Retinal pigment epithelial cell (primary cell): ENCODE measurements at regions not wholly inside any gene's neighbourhood (a gene's known extent, or its start where the extent isn't known, plus 50 kb on each side); places are given as distances from the start of the nearest gene placed in this dataset.

Experiments used
- DNase-seq: peaks from one replicate; pipeline ENCODE4 v3.0.0-alpha.2; 2010; ENCODE audit warnings: low read depth
- H3K4me3 ChIP-seq: 2 replicates; pipeline ENCODE4 v1.5.1; 2011; ENCODE audit warnings: mild to moderate bottlenecking, low read length, control low read depth, moderate library complexity
- CTCF ChIP-seq: conservative IDR thresholded peaks from 2 replicates; pipeline ENCODE4 v1.5.1; 2011; ENCODE audit warnings: low read depth, low read length, control low read depth, inconsistent platforms

- TF ChIP-seq CTCF: no peak
- no peak overlapping the region for H3K4me3 ChIP-seq
- DNase-seq: no peak
Observed at GRCh38 chr22:47296405-47297260, 534.2 kb downstream of the TBC1D22A start.

GRCh38 chr22:47295982-47296381, 533.5 kb downstream of the TBC1D22A start:
- TF ChIP-seq CTCF: no peak

DNA sequence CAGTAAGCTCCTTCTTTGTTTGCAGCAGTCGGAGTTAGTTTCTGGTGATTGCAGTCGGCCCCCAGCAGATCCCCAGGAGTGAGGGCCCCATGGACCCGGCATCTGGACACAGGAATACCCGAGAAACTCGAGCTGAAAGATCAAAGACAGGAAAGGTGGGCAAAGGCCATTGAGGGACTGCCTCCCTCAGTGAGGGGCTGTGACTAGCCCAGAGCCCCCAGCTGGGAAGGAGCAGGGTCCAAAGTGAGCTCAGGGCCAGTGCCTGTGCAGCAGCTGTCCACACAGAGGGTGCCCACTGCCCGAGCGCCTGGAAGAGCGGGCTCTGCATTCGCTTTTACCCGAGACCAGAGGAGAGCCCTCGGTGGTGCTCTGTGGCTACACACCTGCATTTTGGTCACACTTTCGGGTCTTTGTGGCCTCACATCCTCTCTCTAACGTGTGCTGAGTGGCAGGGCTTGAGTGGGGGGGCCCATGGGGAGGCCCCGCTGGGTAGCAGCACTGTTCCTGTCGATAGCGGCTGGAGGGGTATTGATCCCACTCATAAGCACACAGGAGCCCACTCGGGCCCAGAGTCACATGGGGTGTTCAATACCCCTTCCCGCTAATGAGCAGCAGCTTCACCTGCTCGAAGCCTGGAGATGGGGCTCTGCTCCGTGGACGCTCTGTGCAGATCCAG, 532.9 kb downstream of the TBC1D22A start:
- no peak for TF ChIP-seq CTCF
- DNase-seq: no peak
- H3K4me3 ChIP-seq: no peak overlapping the region

More at GRCh38 chr22:47295982-47296381, 533.5 kb downstream of the TBC1D22A start:
- no peak for DNase-seq
- no peak overlapping the region for H3K4me3 ChIP-seq

- DNase-seq: no peak
- no peak overlapping the region for H3K4me3 ChIP-seq
- no peak for TF ChIP-seq CTCF
Observed at GRCh38 chr22:47294576-47294975, 532.1 kb downstream of the TBC1D22A start.

- no peak overlapping the region for H3K4me3 ChIP-seq
- DNase-seq: no peak
- no peak for TF ChIP-seq CTCF
Observed at GRCh38 chr22:47294222-47294532, 531.7 kb downstream of the TBC1D22A start.

DNA sequence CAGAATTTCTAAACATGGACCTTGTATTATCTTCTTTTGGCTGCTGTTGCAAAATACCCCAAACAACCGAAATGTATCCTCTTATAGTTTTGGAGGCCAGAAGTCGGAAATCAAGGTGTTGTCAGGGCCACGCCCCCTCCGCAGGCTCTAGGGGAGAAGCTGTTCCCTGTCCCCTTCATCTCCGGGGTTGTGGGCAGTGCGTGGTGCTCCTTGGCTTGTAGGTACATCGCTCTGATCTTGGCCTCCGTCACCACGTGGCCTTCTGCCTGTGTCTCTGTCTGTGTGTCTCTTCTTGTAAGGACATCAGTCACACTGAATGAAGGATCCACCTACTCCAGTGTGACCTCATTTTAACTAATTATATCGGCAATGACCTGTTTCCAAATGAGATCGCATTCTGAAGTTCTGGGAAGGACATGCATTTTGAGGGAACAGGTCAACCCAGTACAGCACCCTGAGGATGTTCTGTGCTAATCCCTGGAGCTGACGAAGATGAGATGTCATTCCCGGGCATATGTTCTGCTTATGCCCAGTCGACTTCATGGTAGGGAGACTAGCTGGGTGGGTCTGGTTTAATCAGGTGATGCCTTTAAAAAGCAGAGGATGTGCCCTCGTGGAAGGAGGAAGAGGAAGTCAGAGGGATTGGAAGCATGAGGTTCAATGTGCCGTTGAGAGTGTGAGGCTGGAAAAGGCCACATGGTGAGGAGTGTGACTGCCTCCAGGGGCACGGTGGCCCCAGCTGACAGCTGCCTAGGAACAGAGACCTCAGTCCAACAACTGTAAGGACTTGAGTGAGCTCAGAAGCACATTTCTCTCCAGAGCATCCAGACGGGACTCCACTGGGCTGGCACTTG, 531.1 kb downstream of the TBC1D22A start:
- no peak for TF ChIP-seq CTCF
- no peak for DNase-seq
- no peak overlapping the region for H3K4me3 ChIP-seq
